OCI-LY7 (cell line): ENCODE measurements at regions not wholly inside any gene's neighbourhood (a gene's known extent, or its start where the extent isn't known, plus 50 kb on each side); places are given as distances from the start of the nearest gene placed in this dataset.

Experiments
- BruUV-seq: library from RNA; stranded (reverse); fragments of 400-500 nt; replicated peaks from 2 replicates; lab custom pipeline; 2021; lab: Mats Ljungman, UMichigan
- CTCF ChIA-PET: fragments of 300-600 bp; sonication (Branson Sonifier 250); formaldehyde crosslinking; loops from one replicate; lab custom pipeline; 2022; ENCODE audit warnings: antibody characterized with exemption; ENCODE audit not compliant: unreplicated experiment; lab: Charles Lee
- POLR2A ChIA-PET: fragments of 300-600 bp; sonication (Branson Sonifier 250); formaldehyde crosslinking; loops from one replicate; lab custom pipeline; 2022; ENCODE audit warnings: antibody characterized with exemption; lab: Charles Lee
- DNase-seq: peaks from one replicate; pipeline ENCODE4 v3.0.0-alpha.2; 2015; ENCODE audit warnings: low spot score
- H2AFZ ChIP-seq: fragments of 200-600 bp; sonication (generic), shearing (Covaris generic); 2 replicates; pipeline ENCODE4 v1.6.1; 2014; ENCODE audit warnings: mild to moderate bottlenecking, antibody characterized with exemption, low read length, moderate library complexity
- H3K27ac ChIP-seq: fragments of 200-600 bp; sonication (generic); 2 replicates; pipeline ENCODE4 v1.5.1; 2014; ENCODE audit warnings: mixed run types, low read depth, mild to moderate bottlenecking, moderate library complexity, low read length, inconsistent platforms; ENCODE audit not compliant: poor library complexity, severe bottlenecking
- H3K36me3 ChIP-seq: fragments of 200-600 bp; sonication (generic); 2 replicates; pipeline ENCODE4 v1.6.1; 2014; ENCODE audit warnings: mild to moderate bottlenecking, antibody characterized with exemption, low read length, moderate library complexity, mixed read lengths; ENCODE audit not compliant: insufficient read depth
- H3K4me1 ChIP-seq: fragments of 200-600 bp; sonication (generic); 2 replicates; pipeline ENCODE4 v1.5.1; 2014; ENCODE audit warnings: mild to moderate bottlenecking, low read length; ENCODE audit not compliant: insufficient read depth, poor library complexity, severe bottlenecking
- H3K4me2 ChIP-seq: fragments of 200-600 bp; sonication (generic); 2 replicates; pipeline ENCODE4 v1.6.1; 2014; ENCODE audit warnings: mild to moderate bottlenecking, low read length
- H3K4me3 ChIP-seq: fragments of 200-600 bp; sonication (generic); 2 replicates; pipeline ENCODE4 v1.5.1; 2014; ENCODE audit warnings: mild to moderate bottlenecking, low read depth, low read length; ENCODE audit not compliant: poor library complexity, severe bottlenecking
- H3K79me2 ChIP-seq: fragments of 200-600 bp; sonication (generic); 2 replicates; pipeline ENCODE4 v1.6.1; 2016; ENCODE audit warnings: low read depth, mild to moderate bottlenecking, low read length, moderate library complexity, mixed read lengths; ENCODE audit not compliant: insufficient read depth
- H3K9me2 ChIP-seq: fragments of 200-600 bp; sonication (generic); 2 replicates; pipeline ENCODE4 v1.6.1; 2016; ENCODE audit warnings: mild to moderate bottlenecking, low read length, mixed read lengths; ENCODE audit not compliant: insufficient read depth
- H3K9me3 ChIP-seq: fragments of 200-600 bp; sonication (generic); 2 replicates; pipeline ENCODE4 v1.6.1; 2014; ENCODE audit warnings: mild to moderate bottlenecking, mixed run types, low read length, mixed read lengths
- H4K20me1 ChIP-seq: fragments of 200-600 bp; sonication (generic); 2 replicates; pipeline ENCODE4 v1.6.1; 2014; ENCODE audit warnings: mild to moderate bottlenecking, antibody characterized with exemption, low read length, moderate library complexity, mixed read lengths; ENCODE audit not compliant: insufficient read depth
- CTCF ChIP-seq: fragments of 200-600 bp; sonication (generic); conservative IDR thresholded peaks from 2 replicates; pipeline ENCODE4 v1.5.1; 2014; ENCODE audit warnings: mild to moderate bottlenecking, antibody characterized with exemption, low read length, moderate library complexity, mixed read lengths
- EZH2phosphoT487 ChIP-seq: fragments of 200-600 bp; sonication (generic); IDR thresholded peaks from 2 replicates; pipeline ENCODE4 v1.6.1; 2018; ENCODE audit warnings: low read depth, borderline replicate concordance, mild to moderate bottlenecking, mixed run types, antibody characterized with exemption, low read length, moderate library complexity, mixed read lengths
- intact Hi-C: fragments of 100-400 bp; cut with micrococcal nuclease; formaldehyde crosslinking; loops from one replicate; pipeline ENCODE4 v1.10.0; 2022; ENCODE audit not compliant: unreplicated experiment

GRCh38 chr22:22750335-22751042, 106.1 kb downstream of the GGTLC2 start:
- H3K4me2 ChIP-seq: no peak overlapping the region

GRCh38 chr22:22751043-22751603, 106.7 kb downstream of the GGTLC2 start:
- POLR2A ChIA-PET: interaction anchor here (0.6 kb wide), 1 partner anchor 406 kb away, joined by 3 read pairs; no protein-coding TSS in a partner anchor
- no peak for TF ChIP-seq CTCF
- TF ChIP-seq EZH2phosphoT487: no peak
- no peaks in the 10 kb centered on the region for H3K9me2 ChIP-seq
- no peaks in the 10 kb centered on the region for H3K79me2 ChIP-seq
- no peaks in the 10 kb centered on the region for H3K9me3 ChIP-seq
- H3K4me1 ChIP-seq: peaks cover 40% of the 10 kb centered on the region
- H3K36me3 ChIP-seq: no peaks in the 10 kb centered on the region
- CTCF ChIA-PET: no interaction called here
- no TSS peak for BruUV-seq
- H3K27ac ChIP-seq: no peak overlapping the region
- H2AFZ ChIP-seq: no peak overlapping the region
- H3K4me3 ChIP-seq: no peak overlapping the region
- no peak for DNase-seq
- H4K20me1 ChIP-seq: no peaks in the 10 kb centered on the region
- intact Hi-C loops: loop anchor here (5.0 kb wide), 1 partner anchor 206 kb away; no protein-coding TSS in a partner anchor
- H3K4me2 ChIP-seq: no peak overlapping the region

More at GRCh38 chr22:22750335-22751042, 106.1 kb downstream of the GGTLC2 start:
- H4K20me1 ChIP-seq: no peaks in the 10 kb centered on the region
- H3K4me3 ChIP-seq: no peak overlapping the region
- CTCF ChIA-PET: no interaction called here
- H3K9me2 ChIP-seq: no peaks in the 10 kb centered on the region
- DNase-seq: no peak
- intact Hi-C loops: loop anchor here (5.0 kb wide), 1 partner anchor 207 kb away; no protein-coding TSS in a partner anchor
- H3K27ac ChIP-seq: no peak overlapping the region
- no TSS peak for BruUV-seq
- no peaks in the 10 kb centered on the region for H3K9me3 ChIP-seq
- no peaks in the 10 kb centered on the region for H3K79me2 ChIP-seq
- no peaks in the 10 kb centered on the region for H3K36me3 ChIP-seq
- H2AFZ ChIP-seq: no peak overlapping the region
- H3K4me1 ChIP-seq: peaks cover 47% of the 10 kb centered on the region
- POLR2A ChIA-PET: interaction anchor here (0.6 kb wide), 1 partner anchor 407 kb away, joined by 3 read pairs; no protein-coding TSS in a partner anchor
- TF ChIP-seq CTCF (no peak), EZH2phosphoT487 (no peak)

GRCh38 chr22:22752199-22752555, 107.8 kb downstream of the GGTLC2 start:
- Histone ChIP-seq H2AFZ (no peak overlapping the region), H3K4me3 (no peak overlapping the region), H3K79me2 (no peaks in the 10 kb centered on the region), H3K36me3 (no peaks in the 10 kb centered on the region), H4K20me1 (no peaks in the 10 kb centered on the region), H3K4me1 (peaks cover 30% of the 10 kb centered on the region), H3K9me2 (no peaks in the 10 kb centered on the region), H3K4me2 (no peak overlapping the region), H3K27ac (no peak overlapping the region), H3K9me3 (no peaks in the 10 kb centered on the region)
- TF ChIP-seq CTCF (no peak), EZH2phosphoT487 (no peak)
- POLR2A ChIA-PET: no interaction called here
- BruUV-seq: no TSS peak
- CTCF ChIA-PET: interaction anchor here (1.0 to 2.2 kb wide), 2 partner anchors 25 to 132 kb away, joined by 3 to 9 read pairs; no protein-coding TSS in a partner anchor
- intact Hi-C loops: loop anchor here (5.0 kb wide), 1 partner anchor 205 kb away; no protein-coding TSS in a partner anchor
- no peak for DNase-seq
